GM23338 (cell line): ENCODE measurements at regions not wholly inside any gene's neighbourhood (a gene's known extent, or its start where the extent isn't known, plus 50 kb on each side); places are given as distances from the start of the nearest gene placed in this dataset.

Experiments used
- ATAC-seq: fragments of 200-7000 bp; cut with Tn5 transposase; 3 replicates; pipeline ENCODE4 v1.9.1; 2020
- DNase-seq: peaks from one replicate; pipeline ENCODE4 v3.0.0-alpha.2; 2015; ENCODE audit warnings: low spot score
- H2AFZ ChIP-seq: fragments of 200-600 bp; sonication (generic); 2 replicates; pipeline ENCODE4 v1.8.0; 2016; ENCODE audit warnings: antibody characterized with exemption, mild to moderate bottlenecking, moderate library complexity
- H3F3A ChIP-seq: fragments of 200-600 bp; sonication (generic); replicated peaks from 2 replicates; pipeline ENCODE4 v1.8.0; 2017; ENCODE audit warnings: antibody characterized with exemption, mixed run types, low read depth
- H3K27ac ChIP-seq: fragments of 200-600 bp; sonication (generic); 2 replicates; pipeline ENCODE4 v1.6.1; 2016; ENCODE audit warnings: low read depth
- H3K27me3 ChIP-seq: fragments of 200-600 bp; sonication (generic); 2 replicates; pipeline ENCODE4 v1.8.0; 2016; ENCODE audit warnings: mild to moderate bottlenecking, mixed run types, moderate library complexity; ENCODE audit not compliant: insufficient read depth
- H3K36me3 ChIP-seq: fragments of 200-600 bp; sonication (generic); 2 replicates; pipeline ENCODE4 v1.8.0; 2016; ENCODE audit warnings: mild to moderate bottlenecking; ENCODE audit not compliant: insufficient read depth
- H3K4me1 ChIP-seq: fragments of 200-600 bp; sonication (generic); 2 replicates; pipeline ENCODE4 v1.8.0; 2016; ENCODE audit warnings: mild to moderate bottlenecking, moderate library complexity; ENCODE audit not compliant: insufficient read depth
- H3K4me2 ChIP-seq: fragments of 200-600 bp; sonication (generic); 2 replicates; pipeline ENCODE4 v1.7.1; 2017; ENCODE audit warnings: mixed run types
- H3K4me3 ChIP-seq: fragments of 200-600 bp; sonication (generic); 2 replicates; pipeline ENCODE4 v1.6.1; 2016; ENCODE audit warnings: mixed run types
- H3K79me2 ChIP-seq: fragments of 200-600 bp; sonication (generic); replicated peaks from 2 replicates; pipeline ENCODE4 v1.8.0; 2017; ENCODE audit warnings: mild to moderate bottlenecking; ENCODE audit not compliant: insufficient read depth
- H3K9me2 ChIP-seq: fragments of 200-600 bp; sonication (generic); 2 replicates; pipeline ENCODE4 v1.8.0; 2017; ENCODE audit not compliant: insufficient read depth
- H4K20me1 ChIP-seq: fragments of 200-600 bp; sonication (generic); replicated peaks from 2 replicates; pipeline ENCODE4 v1.8.0; 2017; ENCODE audit warnings: mild to moderate bottlenecking; ENCODE audit not compliant: insufficient read depth
- H3K27ac Mint-ChIP-seq: 2 replicates; pipeline ENCODE4 v1.8.0; 2020; ENCODE audit warnings: inconsistent platforms, mild to moderate bottlenecking, moderate library complexity, mixed read lengths
- H3K27me3 Mint-ChIP-seq: 3 replicates; pipeline ENCODE4 v1.8.0; 2022; ENCODE audit warnings: low read depth, mild to moderate bottlenecking, moderate library complexity, mixed read lengths, inconsistent platforms; ENCODE audit not compliant: insufficient read depth, poor library complexity
- H3K36me3 Mint-ChIP-seq: 3 replicates; pipeline ENCODE4 v1.8.0; 2021; ENCODE audit warnings: low read depth, mild to moderate bottlenecking, inconsistent platforms, moderate library complexity, mixed read lengths
- H3K4me1 Mint-ChIP-seq: 3 replicates; pipeline ENCODE4 v1.8.0; 2020; ENCODE audit warnings: mild to moderate bottlenecking, inconsistent platforms, mixed read lengths
- H3K4me3 Mint-ChIP-seq: 3 replicates; pipeline ENCODE4 v1.8.0; 2021; ENCODE audit warnings: moderate library complexity, mild to moderate bottlenecking, inconsistent platforms, mixed read lengths
- H3K9me3 Mint-ChIP-seq: 3 replicates; pipeline ENCODE4 v1.8.0; 2020; ENCODE audit warnings: moderate library complexity, mild to moderate bottlenecking, inconsistent platforms, mixed read lengths
- CTCF ChIP-seq, 2 experiments: fragments of 200-600 bp in 1 of 2; sonication (generic) in 1 of 2; conservative IDR thresholded peaks; 2 replicates each; pipeline versions ENCODE4 v1.5.1 to v1.6.1; 2016 to 2017; ENCODE audit warnings: antibody characterized with exemption in 2 of 2, low read depth in 2 of 2, mild to moderate bottlenecking in 2 of 2, moderate library complexity in 1 of 2
- JUNB ChIP-seq: IDR thresholded peaks from one replicate; pipeline ENCODE4 v1.6.1; 2016; ENCODE audit warnings: antibody characterized with exemption; ENCODE audit not compliant: unreplicated experiment
- NANOG ChIP-seq: IDR thresholded peaks from 2 replicates; pipeline ENCODE4 v1.6.1; 2016; ENCODE audit warnings: antibody characterized with exemption, borderline replicate concordance
- POLR2AphosphoS5 ChIP-seq: IDR thresholded peaks from 2 replicates; pipeline ENCODE4 v1.6.1; 2016; ENCODE audit warnings: antibody characterized with exemption, low read depth
- ZNF462 ChIP-seq: fragments of 250-450 bp; sonication (Bioruptor Pico); IDR thresholded peaks from 2 replicates; pipeline ENCODE4 v1.5.0; 2020; ENCODE audit warnings: mild to moderate bottlenecking, moderate library complexity

GRCh38 chr6:48691420-48691819, 580.4 kb upstream of the PTCHD4 start:
- Mint-ChIP-seq H3K27ac (no peak overlapping the region), H3K27me3 (no peaks in the 10 kb centered on the region), H3K36me3 (peaks cover 15% of the 10 kb centered on the region; the same call in 2 of the 3 replicates), H3K9me3 (peaks cover 37% of the 10 kb centered on the region), H3K4me3 (no peak overlapping the region), H3K4me1 (no peaks in the 10 kb centered on the region)
- peaks cover 4% of the 10 kb centered on the region; the same call in 1 of the 2 replicates for H3K9me2 ChIP-seq
- TF ChIP-seq ZNF462 (CRISPR knock-in tag) = no peak
- no peak for TF ChIP-seq CTCF (conservative IDR thresholded peaks at IDR 0.05; ENCODE audit: low read depth in 2 of 2)
- TF ChIP-seq POLR2AphosphoS5 = no peak
- TF ChIP-seq JUNB = no peak
- TF ChIP-seq NANOG = no peak
- no peak overlapping the region for H3K27ac ChIP-seq
- H3K36me3 ChIP-seq = no peaks in the 10 kb centered on the region
- H2AFZ ChIP-seq = no peak overlapping the region
- H3K4me2 ChIP-seq = no peak overlapping the region
- no peaks in the 10 kb centered on the region for H3K4me1 ChIP-seq
- no peaks in the 10 kb centered on the region for H3K27me3 ChIP-seq
- DNase-seq = no peak
- no peaks in the 10 kb centered on the region for H3K79me2 ChIP-seq
- H3K4me3 ChIP-seq = no peak overlapping the region
- H4K20me1 ChIP-seq = no peaks in the 10 kb centered on the region
- no peaks in the 10 kb centered on the region for H3F3A ChIP-seq
- no peak for ATAC-seq
